Hematopoietic multipotent progenitor cell treated with erythropoietin and hydrocortisone succinate and interleukin-3 and kit ligand, for 8 days (in vitro differentiated cells): ENCODE measurements at regions not wholly inside any gene's neighbourhood (a gene's known extent, or its start where the extent isn't known, plus 50 kb on each side); places are given as distances from the start of the nearest gene placed in this dataset.

Experiments used
- DNase-seq: peaks from one replicate; pipeline ENCODE4 v3.0.0-alpha.2; 2015

DNA sequence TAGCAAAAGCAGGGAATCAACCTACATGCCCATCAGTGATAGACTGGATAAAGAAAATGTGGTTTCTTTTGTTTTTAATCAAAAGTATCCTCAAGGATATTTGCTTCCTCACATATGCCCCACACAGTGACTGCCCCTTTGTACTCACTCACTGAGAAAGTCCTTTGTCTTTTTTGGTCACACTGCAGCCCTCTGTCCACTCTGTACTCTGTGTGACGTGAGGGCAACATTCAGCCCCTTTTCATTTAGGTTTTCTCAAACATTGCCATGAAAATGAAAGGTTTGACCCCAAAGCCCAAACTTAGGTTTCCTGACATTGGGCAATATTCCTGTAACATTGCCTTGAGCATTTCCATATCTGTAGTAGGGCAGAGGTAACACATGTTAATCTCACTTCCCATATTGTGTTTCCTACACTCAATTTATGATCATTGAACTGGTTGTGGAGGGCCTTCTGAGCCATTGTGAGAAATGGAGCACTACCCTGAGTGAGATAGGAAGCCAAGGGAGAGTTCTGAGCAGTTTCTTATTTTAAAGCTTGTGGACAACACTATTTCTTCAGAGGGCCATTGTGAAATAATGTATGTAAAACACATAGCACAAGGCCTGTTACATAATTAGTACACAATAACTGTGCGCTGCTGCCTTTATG is 501.9 kb upstream of the C1orf87 start:
- no peak for DNase-seq

DNA sequence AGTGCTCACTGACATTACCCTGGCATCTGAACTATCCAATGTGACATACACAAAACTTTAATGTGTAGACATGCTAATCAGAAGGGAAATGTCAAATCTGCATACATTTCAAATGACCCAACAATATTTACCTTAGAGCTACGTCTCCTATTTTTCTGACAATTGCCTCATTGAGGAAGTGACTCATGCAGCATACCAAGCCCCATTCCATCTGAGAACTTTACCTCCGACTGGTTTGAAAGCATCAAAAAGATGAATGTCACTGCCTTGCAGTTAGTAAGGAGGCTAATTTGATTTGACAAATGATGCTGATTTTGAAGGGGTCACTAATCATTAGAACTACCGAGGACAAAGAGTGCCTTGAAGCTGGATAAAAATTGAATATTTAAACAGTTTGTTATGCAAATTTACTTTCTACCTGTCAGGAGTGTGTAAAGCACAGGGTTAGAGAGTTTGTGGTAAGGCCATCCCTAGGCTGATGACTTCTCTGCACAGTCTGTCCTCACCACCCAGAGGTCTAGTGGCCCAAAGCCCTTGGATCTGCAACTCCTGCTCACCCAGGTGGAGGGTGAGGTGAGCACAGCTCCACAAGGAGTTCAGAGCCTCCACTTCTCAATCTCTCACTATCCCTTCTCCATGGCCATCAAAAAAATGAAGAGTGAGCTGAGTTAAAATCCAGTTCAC is 500.3 kb upstream of the C1orf87 start:
- DNase-seq: no peak

DNA sequence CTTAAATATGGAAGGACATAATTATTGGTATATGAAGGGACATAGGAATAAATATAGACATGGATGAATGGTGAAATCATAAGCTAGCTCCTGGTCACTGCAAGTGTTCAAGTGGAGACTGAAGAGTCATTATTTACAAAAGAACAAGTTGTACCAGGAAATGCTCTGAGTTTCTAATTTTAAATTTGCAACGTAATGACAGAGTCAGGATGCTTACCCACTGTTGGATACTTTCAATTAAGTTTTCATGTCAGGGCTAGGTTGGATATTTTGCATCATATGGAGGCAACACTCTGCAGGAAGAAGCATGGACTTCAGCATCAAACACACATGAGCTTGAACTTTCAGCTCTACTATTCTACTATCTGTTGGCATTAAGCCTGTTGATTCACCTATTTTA is 499.6 kb upstream of the C1orf87 start:
- no peak for DNase-seq

DNA sequence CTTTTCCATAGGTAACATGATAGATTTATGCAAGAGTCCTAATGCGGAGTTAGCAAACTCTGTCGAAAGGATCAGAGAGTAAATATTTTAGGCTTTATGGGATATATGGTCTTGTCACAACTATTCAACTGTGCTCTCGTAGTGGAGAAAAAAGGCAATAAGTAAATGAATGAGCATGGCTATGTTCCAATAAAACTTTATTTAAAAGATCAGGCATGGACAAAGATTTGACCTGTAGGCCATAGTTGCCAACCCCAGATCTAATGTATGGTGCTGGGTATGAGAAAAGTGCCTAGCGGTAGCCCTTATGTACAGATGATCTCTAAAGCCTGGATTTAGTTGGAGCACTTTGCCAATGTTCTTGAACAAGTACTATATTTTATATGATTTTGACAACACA is 498.8 kb upstream of the C1orf87 start:
- DNase-seq: no peak

DNA sequence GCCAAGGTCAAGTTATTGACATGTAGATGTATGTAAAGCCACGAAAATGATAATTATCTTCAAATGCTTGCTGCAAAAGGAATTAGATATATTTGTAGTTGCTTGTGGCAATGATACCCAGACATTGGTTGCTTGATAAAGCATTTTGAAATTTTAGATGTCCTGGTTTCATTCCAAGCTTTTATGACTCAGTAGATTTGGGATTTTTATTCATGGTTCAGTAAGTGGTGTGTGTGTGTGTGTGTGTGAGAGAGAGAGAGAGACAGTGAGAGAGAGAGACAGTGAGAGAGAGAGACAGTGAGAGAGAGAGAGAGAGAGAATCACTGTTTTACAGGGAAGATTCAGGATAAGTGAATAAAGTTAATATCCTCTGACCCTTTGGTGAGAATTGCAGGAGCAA is 498.2 kb upstream of the C1orf87 start:
- DNase-seq: no peak

DNA sequence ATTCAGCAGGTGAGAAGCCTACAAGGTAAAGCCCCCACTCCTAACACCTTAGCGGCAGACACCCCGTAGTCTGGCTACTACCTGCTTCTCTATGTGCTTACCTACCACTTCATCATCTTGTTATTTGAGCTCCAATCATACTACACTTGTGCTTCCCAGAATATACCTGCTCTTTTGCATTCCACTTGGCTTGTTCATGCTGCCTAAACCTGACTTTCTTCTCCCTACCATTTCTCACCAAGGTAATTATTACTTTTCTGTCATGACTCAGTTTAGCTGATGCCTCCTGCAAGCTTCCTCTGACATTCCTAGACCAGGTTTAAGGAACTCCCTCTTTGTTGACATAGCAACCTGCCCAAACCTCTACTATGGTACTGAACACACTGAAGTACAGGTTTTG is 495.6 kb upstream of the C1orf87 start:
- no peak for DNase-seq

DNA sequence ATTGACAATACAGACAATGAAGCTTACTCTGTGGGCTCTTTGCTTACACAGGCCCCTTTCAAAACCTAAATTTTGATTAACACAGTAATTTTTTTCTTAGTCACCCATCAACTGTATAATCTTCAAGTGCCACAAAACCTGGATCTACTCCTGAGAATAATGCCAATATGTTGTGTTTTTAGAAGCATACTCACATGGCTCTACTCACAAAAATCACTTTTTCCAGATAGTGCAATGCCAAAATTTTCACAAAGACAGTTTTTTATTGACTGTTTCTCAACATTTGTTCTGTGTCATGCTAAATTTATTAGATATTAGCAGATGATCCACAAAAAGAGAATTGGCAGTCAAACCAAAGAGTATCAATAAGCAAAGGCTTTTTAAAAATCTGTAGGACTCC is 493.7 kb upstream of the C1orf87 start:
- no peak for DNase-seq

DNA sequence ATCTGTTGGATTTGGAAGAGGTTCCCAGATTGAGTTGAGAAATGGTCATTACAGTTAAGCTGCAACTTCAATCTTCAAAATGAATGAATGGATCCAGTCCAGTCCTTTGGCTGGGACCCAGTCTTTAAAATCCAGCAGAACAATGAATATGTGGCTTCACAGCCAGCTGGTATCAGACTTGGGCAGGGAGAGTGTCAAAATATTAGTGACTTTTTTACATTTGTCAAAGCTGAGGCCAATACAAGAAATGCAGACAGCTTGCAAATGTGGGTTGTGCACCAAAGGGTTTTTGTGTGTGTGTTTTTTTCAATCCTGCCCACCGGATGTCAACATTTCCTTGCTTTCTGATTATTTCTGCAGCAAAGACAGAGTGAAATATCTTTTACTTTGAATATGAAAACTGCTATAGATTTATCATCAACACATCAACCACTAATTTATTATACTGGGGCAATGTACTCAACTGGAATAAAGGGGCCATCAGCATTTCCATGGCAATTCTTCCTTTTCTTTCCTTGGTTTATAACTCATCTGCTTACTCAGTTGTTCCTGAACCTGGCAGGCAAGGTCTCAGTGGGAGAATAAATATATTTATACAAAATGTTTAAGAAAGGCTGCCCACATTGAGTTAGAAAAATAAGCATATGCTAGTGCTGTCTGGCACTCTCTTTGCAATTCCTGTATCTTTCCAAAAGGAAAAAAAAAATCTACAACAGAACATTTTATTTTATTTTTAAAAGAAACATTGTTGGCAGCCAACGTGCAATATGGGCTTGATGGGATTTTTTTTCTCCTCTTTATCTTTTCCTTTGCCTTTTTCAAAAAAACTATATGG is 491.6 kb upstream of the C1orf87 start:
- no peak for DNase-seq

DNA sequence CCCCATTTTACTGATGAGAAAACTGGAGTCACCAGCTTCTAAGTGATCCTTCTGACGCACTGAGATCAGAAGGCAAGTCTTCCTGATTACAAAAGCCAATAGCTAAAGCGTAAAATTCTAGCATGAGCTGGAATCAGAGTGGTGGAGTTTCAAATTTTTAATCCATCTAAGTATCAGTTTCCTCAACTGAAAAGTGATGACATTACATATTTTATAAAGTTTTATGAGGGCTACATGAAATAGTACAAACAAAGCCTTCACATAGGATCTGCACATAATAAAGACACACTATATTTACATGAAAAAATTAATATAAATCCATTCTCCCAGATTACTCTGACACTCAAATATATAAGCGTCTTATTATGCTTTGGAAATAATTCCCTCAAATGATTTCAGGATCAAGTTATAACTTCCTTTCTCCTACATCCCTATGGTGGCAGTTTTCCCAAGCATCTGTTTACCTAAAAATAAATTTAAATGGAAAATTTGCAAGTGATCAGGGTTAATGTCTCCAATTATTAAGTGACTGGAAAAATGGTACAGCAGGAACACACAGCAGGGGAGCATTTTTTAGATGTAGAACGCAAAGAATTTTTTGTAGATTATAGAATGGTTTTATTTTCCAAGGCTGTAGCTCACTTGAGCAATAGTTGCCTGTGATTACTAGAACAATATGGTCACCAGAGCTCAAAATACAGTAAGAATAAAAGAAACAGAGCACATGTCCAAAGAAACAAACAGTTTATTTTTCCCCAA is 490.4 kb upstream of the C1orf87 start:
- DNase-seq: no peak

DNA sequence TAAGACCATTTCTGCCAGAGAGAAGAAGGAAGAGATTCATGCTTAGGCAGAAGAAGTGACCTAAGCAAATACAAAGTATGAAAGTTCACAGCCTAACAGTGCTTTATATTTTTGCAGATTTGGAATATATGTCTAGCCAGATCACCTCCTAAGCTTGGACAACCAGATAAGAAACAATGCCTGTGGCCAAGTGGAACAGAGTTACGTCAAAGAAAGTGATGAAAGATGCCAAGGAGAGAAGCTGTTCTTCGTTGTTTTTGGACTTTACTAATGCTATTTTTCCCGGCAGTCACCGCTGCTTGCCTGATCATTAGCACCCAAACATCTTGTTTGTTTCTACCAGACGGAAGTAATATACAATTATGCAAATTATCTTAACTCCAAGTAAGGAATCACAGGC is 489.2 kb upstream of the C1orf87 start:
- no peak for DNase-seq

DNA sequence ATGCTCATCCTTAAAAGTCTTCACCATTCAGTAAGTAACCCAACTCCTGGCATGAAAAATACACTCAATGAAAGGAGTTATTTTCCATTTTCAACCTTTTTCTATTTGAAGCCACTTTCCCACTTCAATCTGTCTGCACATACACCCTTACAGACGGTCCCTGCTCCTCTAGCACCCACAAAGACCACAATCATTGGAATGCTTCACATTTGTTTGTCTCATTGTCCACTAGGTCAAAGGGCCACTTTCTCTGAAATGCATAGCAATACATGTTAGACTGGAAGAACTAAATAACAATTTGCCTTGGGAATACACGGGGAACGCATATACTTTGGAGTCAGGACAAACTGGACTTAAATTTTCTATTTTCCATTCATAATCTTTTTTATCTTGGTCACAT is 487.1 kb upstream of the C1orf87 start:
- DNase-seq: no peak

DNA sequence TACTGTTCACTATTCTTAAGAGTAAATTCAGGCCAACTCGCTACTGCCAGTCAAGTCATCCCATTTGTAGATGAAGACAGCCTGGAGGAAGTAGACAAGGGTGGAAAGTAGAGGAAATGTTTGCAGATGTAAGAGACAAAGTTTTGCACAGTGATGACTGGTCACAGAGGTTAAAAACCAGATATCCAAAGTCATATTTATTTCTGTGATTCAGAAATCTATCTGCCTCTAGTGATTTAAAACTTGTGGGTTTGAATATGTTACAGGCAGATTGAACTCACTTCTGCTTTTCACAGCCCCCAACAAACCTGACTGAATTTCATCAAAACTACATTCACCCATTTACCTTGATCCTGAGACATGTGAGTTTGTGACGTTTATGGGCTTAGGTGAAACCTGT is 484.7 kb upstream of the C1orf87 start:
- DNase-seq: no peak

DNA sequence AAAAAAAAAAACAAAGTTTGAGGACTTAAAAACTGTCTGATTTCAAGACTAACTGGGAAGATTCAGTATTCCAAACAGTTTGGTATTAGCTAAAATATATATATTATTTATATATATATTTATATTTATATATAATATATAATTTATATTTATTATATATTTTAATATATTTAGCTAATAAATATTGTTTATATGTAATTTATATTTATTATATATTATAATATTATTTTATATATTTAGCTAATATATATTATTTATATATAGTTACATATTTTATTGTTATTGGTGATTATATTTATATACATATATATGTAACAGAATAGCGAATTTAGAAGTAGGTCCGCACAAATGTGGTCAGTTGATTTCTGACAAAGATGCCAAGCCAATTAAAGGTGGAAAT is 480.2 kb upstream of the C1orf87 start:
- DNase-seq: no peak

DNA sequence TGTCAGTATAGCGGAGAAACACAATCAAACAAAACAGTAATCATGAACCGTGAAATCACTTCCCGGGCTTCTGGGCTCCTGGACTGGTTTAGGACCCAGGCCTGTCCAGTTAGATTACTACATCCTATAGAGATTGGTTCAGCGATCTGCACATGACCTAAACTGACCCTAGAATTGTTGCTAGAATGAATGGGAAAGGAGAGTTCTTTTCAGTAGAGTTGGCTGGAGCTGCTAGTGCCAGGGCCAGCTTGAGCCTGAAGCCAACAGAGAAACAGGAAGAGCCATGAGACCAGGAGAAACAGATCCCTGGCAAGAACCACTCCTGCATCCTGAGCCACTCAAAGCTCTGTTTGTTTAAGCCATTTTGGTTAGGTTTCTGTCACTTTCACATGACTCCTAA is 474.3 kb upstream of the C1orf87 start:
- DNase-seq: no peak

DNA sequence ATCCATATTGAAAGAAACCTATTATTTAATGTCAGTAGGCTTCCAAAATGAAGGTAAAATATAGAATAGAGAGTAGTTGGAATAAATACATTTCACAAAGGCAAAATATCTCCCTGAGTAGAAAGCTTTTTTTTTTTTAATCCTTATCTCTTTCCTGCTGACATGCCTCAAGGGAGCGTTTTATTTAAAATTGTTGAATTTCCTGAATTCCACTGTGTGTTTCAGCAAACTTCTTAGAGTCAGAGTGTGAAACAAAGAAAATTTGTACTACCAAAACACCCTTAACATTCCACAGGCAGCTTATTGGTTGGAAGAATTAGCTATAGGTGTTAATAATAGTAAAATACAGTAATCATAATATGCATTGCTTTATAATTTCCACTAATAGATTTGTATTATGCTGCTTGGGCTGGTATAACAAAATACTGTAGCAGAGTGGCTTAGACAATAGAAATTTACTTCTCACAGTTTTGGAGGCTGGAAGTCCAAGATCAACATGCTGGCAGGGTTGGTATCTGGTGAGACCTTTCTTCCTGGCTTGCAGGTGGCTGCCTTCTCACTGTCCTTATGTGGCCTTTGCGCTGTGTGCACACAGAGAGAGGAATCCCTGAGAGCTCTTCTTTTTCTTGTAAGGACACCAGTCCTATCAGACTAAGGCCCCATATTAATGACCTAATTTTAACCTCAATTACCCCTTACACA is 468.4 kb upstream of the C1orf87 start:
- DNase-seq: no peak

DNA sequence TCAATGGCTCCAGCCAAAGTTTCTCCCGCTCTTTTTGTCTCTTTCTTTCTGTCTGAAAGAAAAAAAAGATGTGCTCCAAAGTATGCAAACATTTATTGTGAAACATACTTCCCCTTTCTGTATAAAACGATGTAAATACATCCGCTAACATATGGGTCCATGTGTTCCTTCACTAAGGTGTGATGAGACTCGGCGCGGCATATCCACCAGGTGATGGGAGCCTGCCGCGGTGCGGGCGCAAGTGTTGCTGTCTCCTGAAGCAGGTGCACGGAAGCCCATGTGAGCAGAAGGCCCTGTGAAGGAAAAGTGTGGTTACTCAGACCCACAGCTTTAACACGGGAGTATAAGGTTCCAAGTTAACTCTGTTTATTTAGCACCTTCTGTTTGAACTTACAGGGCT is 466.6 kb upstream of the C1orf87 start:
- no peak for DNase-seq

DNA sequence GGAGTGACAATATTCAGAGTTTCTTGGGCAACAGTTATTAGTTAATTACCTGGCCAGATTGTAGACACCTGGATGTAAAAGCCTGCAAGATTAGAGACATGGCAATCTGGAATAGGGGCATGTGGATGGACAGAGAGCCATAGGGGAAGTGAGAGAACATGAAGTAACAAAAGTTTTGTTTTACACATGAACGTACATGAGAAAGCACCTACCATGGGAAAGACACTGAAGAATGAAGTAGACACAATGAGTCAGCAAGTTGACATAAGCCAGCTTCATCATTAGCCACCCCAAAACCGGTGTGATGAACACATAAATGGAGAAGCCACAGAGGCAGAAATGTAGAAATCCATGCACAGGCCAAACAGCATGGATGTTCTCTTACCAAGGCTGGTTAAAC is 462.1 kb upstream of the C1orf87 start:
- no peak for DNase-seq

DNA sequence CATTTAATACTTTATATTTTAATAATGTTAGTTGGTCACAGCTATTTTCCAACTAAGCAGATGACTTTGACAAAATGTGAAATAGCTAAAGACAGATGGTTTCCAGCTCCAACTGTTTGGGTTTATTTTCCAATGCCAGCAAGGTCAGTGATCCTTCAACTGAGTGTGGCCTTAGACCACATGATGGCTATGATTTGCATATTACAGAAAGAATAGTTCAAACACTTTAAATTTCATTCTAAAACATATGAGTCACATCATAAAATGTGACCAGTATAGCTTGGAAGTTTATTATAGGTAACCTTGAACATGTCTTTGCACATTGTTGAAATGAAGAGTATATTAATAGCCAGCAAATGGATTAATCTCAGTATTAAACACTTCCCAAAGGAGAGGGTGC is 454.0 kb upstream of the C1orf87 start:
- DNase-seq: no peak

DNA sequence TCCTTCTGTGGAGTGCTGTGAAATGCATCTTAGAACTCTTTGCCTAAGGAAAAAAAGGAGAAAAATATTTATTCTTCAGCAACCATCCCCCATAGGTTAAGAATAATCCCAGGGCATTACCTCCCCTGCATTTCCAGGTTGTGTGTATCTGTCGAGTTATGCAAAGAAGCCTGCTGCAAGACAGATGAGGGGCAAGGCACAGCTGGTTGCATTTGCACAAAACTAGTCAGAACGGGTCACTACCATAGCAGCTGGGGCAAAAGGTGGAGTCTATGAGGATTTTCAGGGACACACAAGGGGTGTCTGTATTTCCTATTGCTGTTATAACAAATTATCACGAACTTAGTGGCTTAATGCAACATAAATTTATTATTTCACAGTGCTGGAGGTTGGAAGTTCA is 443.4 kb upstream of the C1orf87 start:
- DNase-seq: no peak

DNA sequence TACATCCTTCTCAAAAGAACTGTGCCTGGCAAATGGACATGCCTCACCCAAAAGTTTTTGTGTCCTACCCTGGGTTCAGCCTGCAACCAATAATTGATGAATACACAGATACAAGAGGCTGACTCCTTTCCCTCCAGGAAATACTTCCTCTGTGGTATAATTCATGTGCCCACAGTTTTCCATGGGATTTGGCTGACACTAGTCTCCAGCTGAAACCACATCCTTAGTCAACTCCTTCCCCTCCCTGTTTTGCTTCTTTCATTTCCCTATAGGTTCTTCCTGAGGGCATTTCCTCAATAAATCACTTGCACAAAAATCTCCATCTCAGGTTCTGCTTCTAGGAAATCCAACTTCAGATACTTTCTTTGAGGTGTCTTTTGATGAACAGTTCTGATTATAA is 436.6 kb upstream of the C1orf87 start:
- DNase-seq: no peak

DNA sequence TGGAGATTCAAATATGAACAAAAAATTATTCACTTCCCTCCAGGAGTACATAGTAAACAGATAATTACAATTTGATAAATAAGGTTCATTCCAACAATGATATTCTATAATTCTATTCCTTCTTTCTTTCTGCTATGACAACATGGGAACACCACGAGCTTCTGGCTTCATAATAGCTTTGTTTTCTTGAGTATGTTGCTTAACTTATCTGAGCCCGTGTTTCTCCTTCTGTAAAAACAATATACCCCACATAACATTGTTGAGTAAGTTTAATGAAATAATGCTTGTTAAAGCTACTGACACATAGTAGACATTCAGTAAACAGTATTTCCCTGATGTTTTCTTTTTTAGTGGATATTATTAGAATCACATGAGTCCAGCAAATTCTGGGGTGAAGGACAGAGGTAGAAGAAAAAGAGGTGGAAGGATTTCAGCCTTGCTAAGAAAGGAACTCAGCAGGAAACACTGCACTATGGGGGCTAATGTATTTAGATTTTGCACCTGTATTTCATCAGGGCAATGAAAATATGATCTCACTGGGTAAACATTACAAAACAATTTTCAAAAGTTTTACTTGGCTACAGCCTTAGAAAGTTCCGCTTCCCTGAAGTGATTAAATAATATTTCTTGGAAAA is 430.8 kb upstream of the C1orf87 start:
- DNase-seq: no peak

DNA sequence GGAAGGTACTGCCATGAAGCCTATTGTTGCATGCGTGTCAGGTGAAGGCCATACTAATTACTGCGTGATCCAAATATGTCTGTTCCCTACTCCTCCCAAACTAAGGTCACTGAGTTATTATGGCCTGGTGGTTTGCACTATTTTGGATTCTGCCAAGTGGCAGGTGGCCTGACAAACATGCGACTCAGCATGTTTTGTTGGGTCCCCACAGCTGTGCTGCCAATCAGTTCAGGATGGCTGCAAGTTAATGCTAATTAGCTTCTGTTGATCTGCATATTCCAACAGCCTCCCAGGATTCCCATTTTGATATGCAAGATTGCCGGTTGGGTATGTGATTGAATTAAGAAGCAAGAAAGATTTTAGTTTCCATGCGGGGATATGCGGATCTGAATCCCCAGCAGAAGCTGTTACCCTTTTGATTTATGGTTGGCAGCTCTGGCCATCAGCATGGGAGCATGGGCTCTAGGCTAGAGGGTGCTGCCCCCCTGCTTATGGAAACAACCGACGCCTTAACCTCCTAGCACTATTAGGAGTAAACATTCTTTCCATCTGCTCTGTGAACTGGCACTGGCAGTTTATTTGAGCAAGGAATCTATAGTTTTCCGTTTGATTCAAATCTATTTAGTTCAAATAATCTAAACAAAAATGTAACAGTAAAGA is 429.8 kb upstream of the C1orf87 start:
- DNase-seq: no peak
